Omental fat pad (tissue), 3 donors: ENCODE measurements at regions not wholly inside any gene's neighbourhood (a gene's known extent, or its start where the extent isn't known, plus 50 kb on each side); places are given as distances from the start of the nearest gene placed in this dataset.

Experiments
- ATAC-seq: fragments of 150-250 bp; one replicate; pipeline ENCODE4 v1.9.1; 2016; ENCODE audit warnings: mild to moderate bottlenecking, moderate library complexity; ENCODE audit not compliant: low FRiP score
- DNase-seq: peaks from one replicate; pipeline ENCODE4 v3.0.0-alpha.2; 2019; ENCODE audit warnings: low spot score
- CTCF ChIP-seq, 3 donors: fragments of 450-650 bp; IDR thresholded peaks; one replicate each; pipeline ENCODE4 v1.5.1; 2016 to 2017; ENCODE audit warnings: antibody characterized with exemption in 3 of 3, mild to moderate bottlenecking in 3 of 3, moderate library complexity in 2 of 3

- no peak for DNase-seq
- no peak for TF ChIP-seq CTCF (IDR thresholded peaks at IDR 0.05)
- ATAC-seq, result no peak
These were observed 400.5 kb upstream of the CDH11 start for GRCh38 chr16:65522412-65522811.

- no peak for TF ChIP-seq CTCF (IDR thresholded peaks at IDR 0.05)
- no peak for ATAC-seq
- no peak for DNase-seq
These were observed 399.9 kb upstream of the CDH11 start for GRCh38 chr16:65521633-65522328.

- no peak for TF ChIP-seq CTCF (IDR thresholded peaks at IDR 0.05)
- DNase-seq (no peak), ATAC-seq (no peak)
These were observed 397.5 kb upstream of the CDH11 start for GRCh38 chr16:65519402-65519801.

- DNase-seq (no peak), ATAC-seq (no peak)
- no peak for TF ChIP-seq CTCF (IDR thresholded peaks at IDR 0.05)
These were observed 393.3 kb upstream of the CDH11 start for GRCh38 chr16:65515193-65515592.

DNA sequence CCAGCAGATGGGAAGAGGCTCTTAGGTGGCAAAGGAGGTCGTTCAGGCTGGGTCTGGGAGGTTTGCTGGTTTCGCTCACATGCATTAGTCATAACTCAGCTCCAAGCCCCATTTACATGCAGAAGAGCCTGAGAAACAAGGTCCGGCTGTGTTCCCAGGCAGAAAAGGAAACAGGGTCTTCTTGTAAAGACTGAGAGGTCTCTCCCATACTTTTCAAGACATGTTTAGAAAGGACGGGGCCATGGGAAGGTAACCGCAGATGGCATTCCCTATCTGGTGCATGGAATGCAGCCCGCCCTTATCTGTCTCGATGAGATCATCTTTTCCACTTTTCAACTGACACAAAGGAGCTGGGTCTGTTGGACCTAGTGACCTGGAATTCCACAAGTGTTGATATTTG lies 389.0 kb upstream of the CDH11 start:
- ATAC-seq, result no peak
- DNase-seq, result no peak
- no peak for TF ChIP-seq CTCF (IDR thresholded peaks at IDR 0.05)

DNA sequence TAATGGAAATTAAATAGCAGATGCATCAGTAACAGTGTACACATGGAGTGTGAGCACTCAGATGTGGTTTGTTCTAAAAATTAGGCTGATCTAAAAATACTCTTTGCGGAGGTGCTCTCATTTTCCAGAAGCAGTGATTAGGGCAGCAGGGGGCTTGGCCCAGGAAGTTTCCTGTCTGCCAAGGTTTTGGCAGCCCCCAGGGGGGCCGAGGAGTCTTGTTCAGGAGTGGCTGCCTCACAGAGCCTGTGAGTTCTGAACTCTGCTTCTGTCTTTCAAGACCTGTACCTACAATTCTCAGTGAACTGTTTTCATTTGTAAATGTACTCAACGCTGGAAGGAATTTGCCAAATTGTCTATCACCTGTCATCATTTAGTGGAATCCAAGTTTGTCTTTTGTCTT lies 388.4 kb upstream of the CDH11 start:
- ATAC-seq (no peak), DNase-seq (no peak)
- no peak for TF ChIP-seq CTCF (IDR thresholded peaks at IDR 0.05)

DNA sequence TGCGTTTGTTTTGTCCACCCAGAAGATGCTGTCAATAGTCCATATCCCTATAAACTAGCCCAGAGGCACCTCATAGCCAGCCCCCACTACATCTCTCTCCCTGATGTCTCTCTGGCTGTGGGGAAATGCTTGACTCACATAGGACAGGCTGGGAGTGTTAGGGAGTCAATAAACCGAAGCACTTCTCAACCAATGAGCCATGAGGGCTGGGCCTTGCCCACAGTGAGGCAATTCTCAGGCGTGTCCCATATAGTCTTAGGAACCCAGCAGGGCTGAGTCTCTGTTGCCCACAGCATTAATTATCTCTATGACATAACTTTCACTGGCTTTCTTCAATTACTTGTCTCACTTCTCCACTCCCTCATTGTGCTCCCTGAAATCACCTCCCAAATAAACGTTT lies 387.3 kb upstream of the CDH11 start:
- DNase-seq (no peak), ATAC-seq (no peak)
- TF ChIP-seq CTCF (IDR thresholded peaks at IDR 0.05), result no peak
